HAP-1 (cell line): ENCODE measurements at regions not wholly inside any gene's neighbourhood (a gene's known extent, or its start where the extent isn't known, plus 50 kb on each side); places are given as distances from the start of the nearest gene placed in this dataset.
"Not testable (repeated sequence)": the region's sequence is repeated elsewhere in the genome, so short reads cannot be mapped to it uniquely, and the experiment has no call there.

ENCODE experiments used
- DNase-seq, 2 experiments: peaks; one replicate each; pipeline ENCODE4 v3.0.0-alpha.2; 2016 to 2020; ENCODE audit warnings: low spot score in 2 of 2
- H3K27me3 ChIP-seq: fragments of 250-450 bp; sonication (Bioruptor Pico); 2 replicates; pipeline ENCODE4 v1.5.1; 2020; ENCODE audit warnings: low read depth, mild to moderate bottlenecking, moderate library complexity
- H3K36me3 ChIP-seq: fragments of 250-450 bp; sonication (Bioruptor Pico); replicated peaks from 2 replicates; pipeline ENCODE4 v1.5.1; 2020; ENCODE audit warnings: mild to moderate bottlenecking
- H3K4me1 ChIP-seq: fragments of 250-450 bp; sonication (Bioruptor Pico); 2 replicates; pipeline ENCODE4 v1.5.1; 2020; ENCODE audit warnings: mild to moderate bottlenecking
- H3K4me3 ChIP-seq: fragments of 250-450 bp; sonication (Bioruptor Pico); 2 replicates; pipeline ENCODE4 v1.5.1; 2020; ENCODE audit warnings: mild to moderate bottlenecking, moderate library complexity
- H3K9me3 ChIP-seq: fragments of 250-450 bp; sonication (Bioruptor Pico); 2 replicates; pipeline ENCODE4 v1.5.1; 2020; ENCODE audit warnings: mild to moderate bottlenecking, moderate library complexity
- in situ Hi-C: fragments of 300-500 bp; cut with MboI; formaldehyde crosslinking; loops from 3 replicates; pipeline ENCODE4 v1.14.3; 2020; ENCODE audit warnings: low sequenced_read_pairs, inconsistent platforms, mixed read lengths

DNA sequence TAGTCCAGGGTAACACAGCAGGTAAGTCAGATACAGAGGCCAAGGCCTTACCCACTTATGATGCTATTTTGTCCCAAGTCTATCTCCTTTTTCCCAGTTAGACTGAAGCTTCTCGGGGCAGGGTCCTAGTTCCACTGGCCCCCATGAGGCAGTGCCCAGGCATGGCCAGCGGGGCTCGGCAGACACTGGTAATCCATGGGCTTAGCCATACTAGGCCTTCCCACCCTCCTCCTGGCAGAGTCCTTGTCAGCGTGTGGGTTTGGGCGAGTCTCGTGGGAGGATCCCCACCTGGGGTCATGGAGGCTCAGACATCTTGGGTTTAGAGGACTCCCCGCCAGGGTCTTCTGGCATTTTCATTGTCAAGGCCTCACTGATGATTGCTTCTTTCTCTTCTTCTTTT is 84.7 kb upstream of the BRD7 start:
- H3K4me3 ChIP-seq: no peak overlapping the region
- in situ Hi-C loops: no loop called here

DNA sequence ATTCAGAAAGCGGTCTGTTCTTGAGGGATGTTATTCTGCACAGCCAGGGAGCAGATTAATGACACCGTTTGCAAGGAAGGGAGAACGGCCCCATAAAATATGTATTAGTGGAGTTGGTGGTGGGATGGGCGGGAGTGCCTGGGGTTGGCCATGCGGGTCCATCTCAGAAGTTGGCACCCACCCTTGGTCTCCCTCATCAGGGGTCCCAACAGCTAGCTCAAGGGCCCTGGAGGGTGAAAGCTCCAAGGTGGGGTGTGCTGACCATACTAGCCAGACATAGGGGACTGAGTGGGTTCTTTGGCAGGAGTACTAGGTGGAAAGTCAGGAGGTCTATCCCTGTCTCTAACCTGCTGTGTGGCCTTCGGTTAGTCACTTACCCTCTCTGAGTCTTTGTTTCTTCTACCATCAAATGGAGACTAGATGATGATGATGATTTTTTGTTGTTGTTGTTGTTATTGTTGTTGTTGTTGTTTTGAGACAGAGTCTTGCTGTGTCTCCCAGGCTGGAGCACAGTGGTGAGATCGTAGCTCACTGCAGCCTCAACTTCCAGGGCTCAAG is 83.2 kb upstream of the BRD7 start:
- Histone ChIP-seq H3K36me3 (no peaks in the 10 kb centered on the region), H3K4me3 (no peak overlapping the region), H3K27me3 (peaks cover 5% of the 10 kb centered on the region; the same call in 1 of the 2 replicates), H3K9me3 (no peaks in the 10 kb centered on the region), H3K4me1 (no peaks in the 10 kb centered on the region)
- in situ Hi-C loops: no loop called here
- no peak for DNase-seq

More for the DNA sequence above, 84.7 kb upstream of the BRD7 start:
- DNase-seq: no peak
- Histone ChIP-seq H3K36me3 (no peaks in the 10 kb centered on the region), H3K27me3 (peaks cover 8% of the 10 kb centered on the region; the same call in 1 of the 2 replicates), H3K4me1 (no peaks in the 10 kb centered on the region), H3K9me3 (no peaks in the 10 kb centered on the region)

DNA sequence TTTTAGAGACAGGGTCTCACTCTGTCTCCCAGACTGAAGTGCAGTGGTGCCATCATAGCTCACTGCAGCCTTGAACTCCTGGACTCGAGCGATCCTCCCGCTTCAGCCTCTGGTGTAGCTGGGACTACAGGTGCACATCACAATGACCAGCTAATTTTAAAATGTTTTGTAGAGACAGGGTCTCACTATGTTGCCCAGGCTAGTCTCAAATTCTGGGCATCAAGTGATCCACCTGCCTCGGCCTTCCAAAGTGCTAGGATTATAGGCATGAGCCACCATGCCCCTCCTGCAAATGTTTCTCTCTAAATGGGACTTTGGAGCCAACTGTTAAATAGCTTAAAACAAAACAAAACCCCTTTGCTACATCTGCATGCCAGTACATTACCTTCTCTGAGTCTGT is 82.2 kb upstream of the BRD7 start:
- Histone ChIP-seq H3K27me3 (peaks cover 8% of the 10 kb centered on the region), H3K4me3 (no peak overlapping the region), H3K4me1 (no peaks in the 10 kb centered on the region), H3K36me3 (no peaks in the 10 kb centered on the region), H3K9me3 (no peaks in the 10 kb centered on the region)
- DNase-seq: no peak
- in situ Hi-C loops: no loop called here

DNA sequence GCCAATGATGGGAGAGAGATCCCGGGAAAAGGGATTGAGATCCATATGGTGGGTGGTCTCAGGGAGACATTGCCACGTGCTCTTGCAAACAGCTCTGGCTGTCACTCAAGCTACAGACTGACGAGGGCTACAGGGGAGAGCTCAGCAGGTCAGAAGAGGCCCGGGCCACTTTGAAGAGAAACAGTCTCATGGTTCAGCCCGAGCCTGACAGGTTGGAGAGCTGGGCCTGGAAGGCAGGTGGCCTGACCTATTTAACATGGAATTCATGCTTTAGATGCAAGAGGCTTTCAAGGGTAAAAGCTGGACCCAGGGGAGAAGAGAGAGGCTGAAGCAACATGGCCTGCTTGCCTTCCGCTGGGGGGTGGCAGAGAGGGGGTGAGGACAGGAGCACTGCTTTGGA is 81.0 kb upstream of the BRD7 start:
- Histone ChIP-seq H3K27me3 (peaks cover 8% of the 10 kb centered on the region), H3K9me3 (no peaks in the 10 kb centered on the region), H3K4me1 (no peaks in the 10 kb centered on the region), H3K36me3 (no peaks in the 10 kb centered on the region), H3K4me3 (no peak overlapping the region)
- in situ Hi-C loops: no loop called here
- no peak for DNase-seq

DNA sequence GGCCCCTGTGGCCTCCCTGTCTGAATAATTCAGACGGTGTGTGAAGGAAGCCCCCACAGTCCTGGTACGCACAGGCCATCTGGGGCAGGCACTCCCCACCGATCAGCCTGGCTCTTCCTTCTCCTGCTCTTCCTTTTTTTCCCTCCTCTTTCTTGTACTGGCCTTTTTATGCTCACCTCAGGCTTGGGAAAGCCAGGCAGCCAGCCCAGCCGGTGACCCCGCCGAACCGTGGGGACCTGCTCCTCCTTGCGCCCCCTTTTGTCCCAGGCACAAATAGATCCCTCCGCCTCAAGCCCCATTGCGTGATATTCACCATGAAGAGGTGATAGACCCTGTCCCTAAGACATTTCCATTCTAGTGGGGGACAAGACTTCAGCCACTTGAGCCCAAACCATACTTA is 80.2 kb upstream of the BRD7 start:
- in situ Hi-C loops: no loop called here
- H3K4me3 ChIP-seq: no peak overlapping the region
- DNase-seq: no peak
- H3K4me1 ChIP-seq: no peaks in the 10 kb centered on the region
- H3K36me3 ChIP-seq: no peaks in the 10 kb centered on the region
- H3K9me3 ChIP-seq: no peaks in the 10 kb centered on the region
- peaks cover 8% of the 10 kb centered on the region for H3K27me3 ChIP-seq

DNA sequence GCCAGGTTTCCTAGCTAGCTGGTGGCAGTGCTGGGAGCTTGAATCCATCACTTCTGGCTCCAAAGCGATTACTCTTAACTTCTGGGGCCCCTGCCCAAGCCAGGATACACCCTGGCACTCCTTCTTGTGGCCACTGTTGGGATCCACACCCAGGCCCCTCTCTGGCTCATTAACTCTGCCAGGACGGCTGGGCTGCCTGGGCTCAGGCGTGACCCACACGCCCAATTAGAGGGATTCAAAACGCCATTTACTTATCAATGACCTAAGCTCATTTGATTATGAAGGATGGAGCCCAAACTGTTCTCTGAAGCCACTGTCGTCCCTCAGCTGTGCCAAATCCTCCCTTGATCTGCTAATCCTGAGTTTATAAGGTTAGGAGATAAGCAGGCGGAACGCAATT is 79.7 kb upstream of the BRD7 start:
- peaks cover 8% of the 10 kb centered on the region for H3K27me3 ChIP-seq
- H3K4me1 ChIP-seq: no peaks in the 10 kb centered on the region
- in situ Hi-C loops: no loop called here
- H3K36me3 ChIP-seq: no peaks in the 10 kb centered on the region
- no peak overlapping the region for H3K4me3 ChIP-seq
- H3K9me3 ChIP-seq: no peaks in the 10 kb centered on the region
- no peak for DNase-seq

DNA sequence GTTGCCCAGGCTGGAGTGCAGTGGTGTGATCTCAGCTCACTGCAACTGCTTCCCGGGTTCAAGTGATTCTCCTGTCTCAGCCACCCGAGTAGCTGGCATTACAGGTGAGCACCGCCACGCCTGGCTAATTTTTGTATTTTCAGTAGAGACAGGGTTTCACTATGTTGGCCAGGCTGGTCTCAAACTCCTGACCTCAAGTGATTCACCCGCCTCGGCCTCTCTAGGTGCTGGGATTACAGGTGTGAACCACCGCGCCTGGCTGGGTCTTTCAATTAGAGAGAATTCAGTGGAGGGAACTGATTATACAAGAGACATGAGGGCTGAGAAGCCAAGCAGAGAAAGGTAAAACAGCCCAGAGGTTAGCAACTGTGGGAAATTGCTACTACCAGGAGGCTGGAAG is 78.6 kb upstream of the BRD7 start:
- in situ Hi-C loops, DNase-seq, H3K4me1 ChIP-seq, H3K4me3 ChIP-seq, H3K27me3 ChIP-seq, H3K9me3 ChIP-seq, H3K36me3 ChIP-seq: not testable (repeated sequence)

DNA sequence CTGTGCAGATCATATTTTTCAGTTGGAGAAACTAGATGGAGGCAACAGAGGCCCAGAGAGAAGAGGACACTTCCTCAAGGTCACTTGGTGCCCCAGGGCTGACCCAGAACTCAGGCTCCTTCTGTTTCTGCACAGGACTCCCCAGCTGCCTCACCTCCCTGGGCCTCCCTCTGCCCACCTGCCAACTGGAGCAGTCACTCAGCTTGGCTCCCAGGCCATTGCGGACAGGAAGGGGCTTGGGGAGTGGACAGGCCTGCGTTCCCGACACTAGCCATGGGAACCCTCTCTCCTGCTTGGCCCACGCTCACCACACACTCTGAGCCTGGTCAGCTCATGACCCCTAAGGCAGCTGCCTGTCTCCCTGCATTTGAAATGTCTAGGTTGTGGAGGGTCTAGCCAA is 78.1 kb upstream of the BRD7 start:
- no peaks in the 10 kb centered on the region for H3K36me3 ChIP-seq
- peaks cover 8% of the 10 kb centered on the region for H3K27me3 ChIP-seq
- DNase-seq: no peak
- no peak overlapping the region for H3K4me3 ChIP-seq
- in situ Hi-C loops: no loop called here
- no peaks in the 10 kb centered on the region for H3K4me1 ChIP-seq
- H3K9me3 ChIP-seq: peaks cover 2% of the 10 kb centered on the region; the same call in 1 of the 2 replicates

DNA sequence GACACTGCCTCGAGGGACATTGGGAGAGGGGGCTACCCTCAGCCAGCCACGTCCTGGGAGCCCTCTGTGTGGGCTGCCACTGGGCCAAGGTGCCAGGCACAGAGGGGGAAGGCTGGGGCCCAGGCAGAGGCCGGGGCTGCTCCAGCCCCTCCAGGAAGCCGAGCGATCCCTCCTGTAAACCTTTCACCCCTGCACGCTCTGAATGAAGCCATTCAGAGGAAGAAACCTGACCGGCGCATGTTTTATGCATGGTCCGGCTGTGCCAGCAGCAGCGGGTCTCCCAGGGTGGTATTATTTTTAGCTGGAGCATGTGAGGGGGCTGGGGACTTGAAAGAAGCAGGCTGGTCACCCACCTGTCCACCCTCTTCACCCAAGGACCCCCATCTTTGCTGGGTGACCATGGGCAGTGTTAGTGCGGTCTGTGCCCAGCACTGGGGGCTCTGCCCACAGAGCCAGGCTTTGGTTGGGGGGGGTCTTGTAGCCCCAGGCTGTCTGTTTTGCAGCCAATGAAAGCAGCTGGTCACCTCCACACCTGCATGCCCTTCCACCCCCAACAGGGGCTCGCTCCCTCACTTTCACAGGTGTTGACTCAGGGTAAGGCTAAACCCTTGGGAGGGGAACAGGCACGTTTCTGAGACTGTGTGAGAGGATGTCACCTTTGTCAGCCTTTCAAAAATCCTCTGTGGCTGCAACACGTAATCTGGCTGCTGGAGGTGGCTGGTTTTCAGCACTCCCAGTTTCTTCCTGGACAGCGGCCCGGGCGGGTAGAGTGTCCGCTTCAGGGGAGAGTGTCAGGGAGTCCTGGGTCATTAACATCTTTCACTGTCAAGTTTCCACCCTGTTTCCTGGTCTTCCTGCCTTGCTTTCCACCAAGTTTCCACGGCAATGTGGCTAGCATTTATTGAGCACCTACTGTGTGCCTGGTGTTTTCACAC is 77.1 kb upstream of the BRD7 start:
- Histone ChIP-seq H3K4me1 (no peaks in the 10 kb centered on the region), H3K9me3 (peaks cover 3% of the 10 kb centered on the region; the same call in 1 of the 2 replicates), H3K27me3 (peaks cover 8% of the 10 kb centered on the region), H3K4me3 (no peak overlapping the region), H3K36me3 (no peaks in the 10 kb centered on the region)
- in situ Hi-C loops: no loop called here
- no peak for DNase-seq

DNA sequence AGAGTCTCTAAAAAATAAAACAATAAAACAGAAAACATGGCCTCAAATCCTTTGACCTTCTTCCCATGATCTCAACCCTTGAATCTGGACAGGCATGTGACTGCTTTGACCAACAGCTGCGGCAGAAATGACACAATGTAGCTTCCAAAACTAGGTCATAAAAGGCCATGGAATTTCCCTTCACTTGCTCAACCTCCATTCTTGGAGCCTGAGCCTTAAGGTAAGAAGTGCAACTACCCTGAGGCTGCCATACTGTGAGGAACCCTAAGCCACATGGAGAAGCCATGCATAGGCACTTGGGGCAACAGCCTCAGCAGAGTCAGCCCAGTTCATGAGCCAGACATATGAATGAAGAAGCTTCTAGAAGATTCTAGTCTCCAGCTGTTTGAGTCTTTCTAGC is 75.7 kb upstream of the BRD7 start:
- DNase-seq: no peak
- in situ Hi-C loops: no loop called here
- Histone ChIP-seq H3K4me1 (no peaks in the 10 kb centered on the region), H3K9me3 (peaks cover 3% of the 10 kb centered on the region; the same call in 1 of the 2 replicates), H3K36me3 (no peaks in the 10 kb centered on the region), H3K27me3 (peaks cover 8% of the 10 kb centered on the region), H3K4me3 (no peak overlapping the region)

DNA sequence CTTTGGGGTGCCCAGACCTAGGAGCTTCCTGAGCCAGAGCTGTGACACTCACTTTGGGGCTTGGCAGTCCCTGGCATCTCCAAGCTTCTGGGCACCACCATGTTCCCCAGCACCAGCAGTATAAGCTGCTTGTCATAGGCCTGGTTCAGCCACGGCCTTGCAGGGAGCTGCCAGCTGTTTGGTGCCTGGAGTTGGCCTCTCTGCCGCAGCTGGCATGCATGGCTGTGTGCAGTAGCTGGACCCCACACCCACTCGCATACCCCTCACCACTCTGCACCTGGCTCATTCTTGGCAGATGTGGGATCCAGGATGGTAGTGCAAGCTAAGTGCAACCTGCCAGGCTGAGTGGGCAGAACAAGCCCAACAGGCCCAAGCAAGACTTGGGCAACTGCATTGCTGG is 73.4 kb upstream of the BRD7 start:
- H3K27me3 ChIP-seq: peaks cover 5% of the 10 kb centered on the region
- no peaks in the 10 kb centered on the region for H3K4me1 ChIP-seq
- H3K4me3 ChIP-seq: no peak overlapping the region
- no peaks in the 10 kb centered on the region for H3K36me3 ChIP-seq
- no peak for DNase-seq
- peaks cover 3% of the 10 kb centered on the region; the same call in 1 of the 2 replicates for H3K9me3 ChIP-seq
- in situ Hi-C loops: no loop called here

DNA sequence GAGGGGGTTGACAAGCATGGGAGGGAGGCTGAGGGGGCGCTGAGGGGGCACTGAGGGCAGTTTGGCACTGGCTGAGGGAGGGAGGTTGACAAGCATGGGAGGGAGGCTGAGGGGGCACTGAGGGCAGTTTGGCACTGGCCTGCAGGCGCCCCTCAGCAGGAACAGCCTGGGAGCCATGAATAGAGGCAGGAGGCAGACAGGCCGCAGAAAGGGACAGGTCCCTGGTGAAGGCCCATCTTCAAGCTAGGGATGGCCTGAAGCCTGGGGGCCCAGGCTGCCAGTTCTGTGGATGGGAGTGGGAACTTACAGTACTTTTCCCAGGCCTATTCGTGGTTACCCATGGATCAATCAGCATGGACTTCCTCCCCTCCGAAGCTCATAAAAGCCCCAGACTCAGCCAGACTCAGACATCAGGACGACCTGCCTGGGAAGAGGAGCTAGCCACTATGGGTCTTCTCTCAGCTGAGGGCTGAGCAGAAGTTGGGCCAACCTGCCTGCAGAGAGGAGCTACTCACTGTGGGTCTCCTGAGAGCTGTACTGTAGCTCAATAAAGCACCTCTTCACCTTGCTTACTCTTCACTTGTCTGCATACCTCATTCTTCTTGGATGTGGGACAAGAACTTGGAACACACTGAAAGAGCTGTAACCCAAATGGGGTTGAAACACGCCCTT is 72.8 kb upstream of the BRD7 start:
- Histone ChIP-seq H3K4me3 (no peak overlapping the region), H3K4me1 (no peaks in the 10 kb centered on the region), H3K9me3 (peaks cover 3% of the 10 kb centered on the region; the same call in 1 of the 2 replicates), H3K36me3 (no peaks in the 10 kb centered on the region), H3K27me3 (no peaks in the 10 kb centered on the region; the same call in 1 of the 2 replicates)
- in situ Hi-C loops: no loop called here
- no peak for DNase-seq

DNA sequence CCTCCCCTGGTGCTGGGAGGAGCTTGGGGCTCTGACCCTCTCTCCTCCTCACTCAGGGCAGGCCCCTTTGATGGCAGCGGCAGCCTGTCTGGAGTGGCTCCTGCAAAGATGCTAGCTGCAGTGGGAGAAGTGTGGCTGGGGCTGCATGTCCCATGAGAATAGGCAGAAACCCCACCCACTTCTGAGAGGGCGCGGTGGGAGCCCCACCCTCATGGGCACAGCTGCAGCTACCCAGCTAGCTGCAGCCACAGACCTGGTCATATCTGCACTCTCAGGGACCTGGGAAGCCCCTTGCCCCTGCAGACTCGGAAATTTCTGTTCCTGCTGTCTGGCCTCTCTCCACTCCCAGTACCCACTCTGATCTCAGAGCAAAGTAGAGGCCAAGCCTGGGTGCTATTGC is 72.2 kb upstream of the BRD7 start:
- Histone ChIP-seq H3K4me1 (no peaks in the 10 kb centered on the region), H3K4me3 (no peak overlapping the region), H3K9me3 (peaks cover 3% of the 10 kb centered on the region; the same call in 1 of the 2 replicates), H3K27me3 (no peaks in the 10 kb centered on the region), H3K36me3 (no peaks in the 10 kb centered on the region)
- no peak for DNase-seq
- in situ Hi-C loops: no loop called here

DNA sequence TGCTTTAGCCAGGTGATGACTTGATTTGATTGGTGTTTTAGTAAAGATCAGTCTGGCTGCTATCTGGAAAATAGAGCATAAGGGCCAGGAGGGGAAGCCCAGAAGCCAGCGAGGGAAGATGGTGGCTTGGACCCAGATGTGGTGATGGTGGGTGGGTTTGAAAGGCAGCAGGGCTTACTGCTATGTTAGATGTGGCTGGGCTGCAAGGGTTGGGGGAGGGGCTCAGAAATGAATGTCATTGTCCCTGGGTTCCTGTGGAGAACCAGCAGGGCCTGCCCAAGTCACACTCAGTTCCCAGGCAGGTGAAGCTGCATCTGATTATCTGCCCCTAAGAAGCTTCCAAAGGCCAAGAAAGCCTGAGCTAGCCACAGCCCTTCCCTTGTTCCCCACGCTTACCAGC is 71.7 kb upstream of the BRD7 start:
- H3K9me3 ChIP-seq: peaks cover 3% of the 10 kb centered on the region; the same call in 1 of the 2 replicates
- in situ Hi-C loops: no loop called here
- no peak overlapping the region for H3K4me3 ChIP-seq

More for the DNA sequence above, 71.7 kb upstream of the BRD7 start:
- Histone ChIP-seq H3K4me1 (no peaks in the 10 kb centered on the region), H3K27me3 (no peaks in the 10 kb centered on the region), H3K36me3 (no peaks in the 10 kb centered on the region)
- DNase-seq: peak in 1 of 2 experiments; percentile 3
